ENCODE measurements at regions not wholly inside any gene's neighbourhood (a gene's known extent, or its start where the extent isn't known, plus 50 kb on each side); places are given as distances from the start of the nearest gene placed in this dataset.

DNA sequence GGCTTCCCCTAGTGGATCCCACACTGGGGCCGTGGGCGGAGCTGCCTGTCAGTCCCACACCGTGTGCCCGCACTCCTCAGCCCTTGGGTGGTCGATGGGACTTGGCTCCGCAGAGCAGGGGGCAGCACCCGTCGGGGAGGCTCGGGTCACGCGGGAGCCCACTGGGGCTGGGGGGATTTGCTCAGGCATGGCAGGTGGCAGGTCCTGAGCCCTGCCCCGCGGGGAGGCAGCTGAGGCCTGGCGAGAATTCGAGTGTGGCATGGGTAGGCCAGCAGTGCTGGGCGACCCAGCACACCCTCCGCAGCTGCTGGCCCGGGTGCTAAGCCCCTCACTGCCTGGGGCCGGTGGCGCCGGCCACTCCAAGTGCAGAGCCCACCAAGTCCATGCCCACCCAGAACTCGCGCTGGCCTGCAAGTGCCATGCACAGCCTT lies 481.7 kb upstream of the PRR20A start:
- no peaks in the 10 kb centered on the region for H3K4me1 ChIP-seq (ENCODE audit: control insufficient read depth, insufficient read depth, low read length)
- no CpG with 5 or more reads among the region's 23 CpGs for WGBS (ENCODE audit: insufficient coverage, insufficient read length)
- peaks cover 2% of the 10 kb centered on the region; the same call in 1 of the 2 replicates for H3K9me3 ChIP-seq (ENCODE audit: control insufficient read depth, insufficient read depth, low read length)
- H3K27ac ChIP-seq (ENCODE audit: low read length) = no peak overlapping the region
- DNase-seq (ENCODE audit: low read depth, low spot score) = no peak
- no peak overlapping the region for H3K4me3 ChIP-seq (ENCODE audit: low read length)
- no peaks in the 10 kb centered on the region for H3K27me3 ChIP-seq (ENCODE audit: control insufficient read depth, insufficient read depth, low read length)
- no peaks in the 10 kb centered on the region; the same call in 1 of the 2 replicates for H3K36me3 ChIP-seq (ENCODE audit: control insufficient read depth, insufficient read depth, low read length)

GRCh38 chr13:56670563-56670962 lies 470.2 kb upstream of the PRR20A start:
- no peak overlapping the region for H3K27ac ChIP-seq (ENCODE audit: low read length)
- no peaks in the 10 kb centered on the region for H3K27me3 ChIP-seq (ENCODE audit: control insufficient read depth, insufficient read depth, low read length)
- H3K4me3 ChIP-seq (ENCODE audit: low read length) = no peak overlapping the region
- H3K36me3 ChIP-seq (ENCODE audit: control insufficient read depth, insufficient read depth, low read length) = no peaks in the 10 kb centered on the region
- WGBS (ENCODE audit: insufficient coverage, insufficient read length) = no CpG with 5 or more reads among the region's 2 CpGs
- peaks cover 2% of the 10 kb centered on the region; the same call in 1 of the 2 replicates for H3K4me1 ChIP-seq (ENCODE audit: control insufficient read depth, insufficient read depth, low read length)
- H3K9me3 ChIP-seq (ENCODE audit: control insufficient read depth, insufficient read depth, low read length) = no peaks in the 10 kb centered on the region
- no peak for DNase-seq (ENCODE audit: low read depth, low spot score)

DNA sequence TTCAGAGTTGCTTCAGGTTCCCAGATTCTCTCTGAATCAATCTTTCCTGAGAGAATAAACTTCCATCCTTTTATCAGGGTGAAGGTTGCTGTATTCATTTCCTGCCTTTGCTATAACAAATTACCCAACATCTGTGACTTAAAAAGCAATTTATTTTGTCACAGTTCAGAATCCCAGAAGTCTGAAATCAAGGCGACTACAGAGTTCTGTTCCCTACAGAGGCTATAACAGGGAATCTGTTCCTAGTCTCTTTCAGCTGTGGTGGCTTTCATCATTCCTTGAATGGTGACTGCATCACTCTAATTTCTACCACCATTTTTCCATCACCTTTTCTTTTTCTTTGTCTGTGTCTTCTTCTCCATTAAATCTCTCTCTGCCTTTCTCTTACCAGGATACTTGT lies 459.3 kb upstream of the PRR20A start:
- no CpG with 5 or more reads among the region's 1 CpG for WGBS (ENCODE audit: insufficient coverage, insufficient read length)
- H3K9me3 ChIP-seq (ENCODE audit: control insufficient read depth, insufficient read depth, low read length) = no peaks in the 10 kb centered on the region
- no peak overlapping the region for H3K4me3 ChIP-seq (ENCODE audit: low read length)
- H3K27me3 ChIP-seq (ENCODE audit: control insufficient read depth, insufficient read depth, low read length) = no peaks in the 10 kb centered on the region
- H3K36me3 ChIP-seq (ENCODE audit: control insufficient read depth, insufficient read depth, low read length) = no peaks in the 10 kb centered on the region
- no peak for DNase-seq (ENCODE audit: low read depth, low spot score)
- no peaks in the 10 kb centered on the region for H3K4me1 ChIP-seq (ENCODE audit: control insufficient read depth, insufficient read depth, low read length)
- H3K27ac ChIP-seq (ENCODE audit: low read length) = no peak overlapping the region

GRCh38 chr13:56687131-56687530 lies 453.6 kb upstream of the PRR20A start:
- no peaks in the 10 kb centered on the region for H3K27me3 ChIP-seq (ENCODE audit: control insufficient read depth, insufficient read depth, low read length)
- no peak for DNase-seq (ENCODE audit: low read depth, low spot score)
- H3K4me3 ChIP-seq (ENCODE audit: low read length) = no peak overlapping the region
- H3K36me3 ChIP-seq (ENCODE audit: control insufficient read depth, insufficient read depth, low read length) = no peaks in the 10 kb centered on the region
- no peaks in the 10 kb centered on the region for H3K9me3 ChIP-seq (ENCODE audit: control insufficient read depth, insufficient read depth, low read length)
- no CpG with 5 or more reads among the region's 1 CpG for WGBS (ENCODE audit: insufficient coverage, insufficient read length)
- no peaks in the 10 kb centered on the region for H3K4me1 ChIP-seq (ENCODE audit: control insufficient read depth, insufficient read depth, low read length)
- H3K27ac ChIP-seq (ENCODE audit: low read length) = no peak overlapping the region

- Histone ChIP-seq H3K27me3 (ENCODE audit: control insufficient read depth, insufficient read depth, low read length) (no peaks in the 10 kb centered on the region), H3K36me3 (ENCODE audit: control insufficient read depth, insufficient read depth, low read length) (no peaks in the 10 kb centered on the region), H3K4me1 (ENCODE audit: control insufficient read depth, insufficient read depth, low read length) (no peaks in the 10 kb centered on the region), H3K27ac (ENCODE audit: low read length) (no peak overlapping the region), H3K9me3 (ENCODE audit: control insufficient read depth, insufficient read depth, low read length) (no peaks in the 10 kb centered on the region), H3K4me3 (ENCODE audit: low read length) (no peak overlapping the region)
- DNase-seq (ENCODE audit: low read depth, low spot score) = no peak
- no CpG with 5 or more reads among the region's 3 CpGs for WGBS (ENCODE audit: insufficient coverage, insufficient read length)
Measured at GRCh38 chr13:56697011-56697410, 443.7 kb upstream of the PRR20A start.

DNA sequence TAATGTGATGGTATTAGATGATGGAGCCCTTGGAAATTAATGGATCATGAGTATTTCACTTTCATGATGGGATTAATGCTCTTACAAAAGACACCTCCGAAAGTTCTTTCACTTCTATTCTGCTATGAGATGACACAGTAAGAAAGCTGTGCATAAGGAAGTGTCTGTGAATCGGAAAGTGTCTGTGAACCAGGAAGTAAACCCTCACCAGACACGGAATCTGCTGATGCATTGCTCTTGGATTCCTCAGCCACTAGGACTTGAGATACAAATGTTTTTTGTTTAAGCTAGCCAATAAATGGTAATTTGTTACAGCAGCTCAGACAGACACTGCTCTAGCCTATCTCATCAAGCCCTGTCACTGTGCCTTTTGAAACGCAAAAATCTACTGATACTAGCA lies 440.4 kb upstream of the PRR20A start:
- no peaks in the 10 kb centered on the region for H3K9me3 ChIP-seq (ENCODE audit: control insufficient read depth, insufficient read depth, low read length)
- H3K4me3 ChIP-seq (ENCODE audit: low read length) = no peak overlapping the region
- no CpG with 5 or more reads among the region's 4 CpGs for WGBS (ENCODE audit: insufficient coverage, insufficient read length)
- H3K36me3 ChIP-seq (ENCODE audit: control insufficient read depth, insufficient read depth, low read length) = no peaks in the 10 kb centered on the region
- no peak for DNase-seq (ENCODE audit: low read depth, low spot score)
- no peaks in the 10 kb centered on the region for H3K4me1 ChIP-seq (ENCODE audit: control insufficient read depth, insufficient read depth, low read length)
- H3K27ac ChIP-seq (ENCODE audit: low read length) = no peak overlapping the region
- H3K27me3 ChIP-seq (ENCODE audit: control insufficient read depth, insufficient read depth, low read length) = no peaks in the 10 kb centered on the region

DNA sequence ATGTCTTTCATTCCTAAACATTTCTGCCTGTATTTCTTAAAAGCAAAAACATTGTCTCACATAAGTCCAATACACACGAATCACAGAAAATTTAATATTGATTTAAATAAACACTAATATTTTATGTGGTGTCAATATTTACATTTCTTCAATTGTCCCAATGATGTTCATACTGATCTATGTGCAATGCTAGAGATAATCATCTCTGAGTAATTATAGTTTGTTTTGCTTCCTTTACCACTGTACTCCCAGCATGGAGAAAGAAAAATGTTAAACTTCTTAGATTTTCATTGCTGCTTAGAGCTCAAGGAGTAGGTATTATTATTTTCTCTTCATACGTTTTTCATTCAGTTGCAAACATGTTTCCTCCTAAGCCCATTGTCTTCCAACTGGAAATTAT lies 434.2 kb upstream of the PRR20A start:
- no peak overlapping the region for H3K4me3 ChIP-seq (ENCODE audit: low read length)
- H3K9me3 ChIP-seq (ENCODE audit: control insufficient read depth, insufficient read depth, low read length) = no peaks in the 10 kb centered on the region
- H3K36me3 ChIP-seq (ENCODE audit: control insufficient read depth, insufficient read depth, low read length) = no peaks in the 10 kb centered on the region
- H3K27ac ChIP-seq (ENCODE audit: low read length) = no peak overlapping the region
- DNase-seq (ENCODE audit: low read depth, low spot score) = no peak
- no peaks in the 10 kb centered on the region for H3K4me1 ChIP-seq (ENCODE audit: control insufficient read depth, insufficient read depth, low read length)
- WGBS (ENCODE audit: insufficient coverage, insufficient read length) = no CpG with 5 or more reads among the region's 2 CpGs
- H3K27me3 ChIP-seq (ENCODE audit: control insufficient read depth, insufficient read depth, low read length) = no peaks in the 10 kb centered on the region

- no CpG with 5 or more reads among the region's 2 CpGs for WGBS (ENCODE audit: insufficient coverage, insufficient read length)
- no peak for DNase-seq (ENCODE audit: low read depth, low spot score)
Measured at GRCh38 chr13:56713656-56714055, 427.1 kb upstream of the PRR20A start.

GRCh38 chr13:56718791-56719190 lies 421.9 kb upstream of the PRR20A start:
- no peaks in the 10 kb centered on the region for H3K36me3 ChIP-seq (ENCODE audit: control insufficient read depth, insufficient read depth, low read length)
- no peak overlapping the region for H3K27ac ChIP-seq (ENCODE audit: low read length)
- H3K9me3 ChIP-seq (ENCODE audit: control insufficient read depth, insufficient read depth, low read length) = no peaks in the 10 kb centered on the region
- no peak overlapping the region for H3K4me3 ChIP-seq (ENCODE audit: low read length)
- H3K27me3 ChIP-seq (ENCODE audit: control insufficient read depth, insufficient read depth, low read length) = no peaks in the 10 kb centered on the region
- WGBS (ENCODE audit: insufficient coverage, insufficient read length) = 100% methylated on average over 1 of the region's 1 CpG
- DNase-seq (ENCODE audit: low read depth, low spot score) = no peak
- no peaks in the 10 kb centered on the region for H3K4me1 ChIP-seq (ENCODE audit: control insufficient read depth, insufficient read depth, low read length)

More at GRCh38 chr13:56713656-56714055, 427.1 kb upstream of the PRR20A start:
- Histone ChIP-seq H3K27me3 (ENCODE audit: control insufficient read depth, insufficient read depth, low read length) (no peaks in the 10 kb centered on the region), H3K4me1 (ENCODE audit: control insufficient read depth, insufficient read depth, low read length) (no peaks in the 10 kb centered on the region), H3K27ac (ENCODE audit: low read length) (no peak overlapping the region), H3K4me3 (ENCODE audit: low read length) (no peak overlapping the region), H3K36me3 (ENCODE audit: control insufficient read depth, insufficient read depth, low read length) (no peaks in the 10 kb centered on the region), H3K9me3 (ENCODE audit: control insufficient read depth, insufficient read depth, low read length) (no peaks in the 10 kb centered on the region)

DNA sequence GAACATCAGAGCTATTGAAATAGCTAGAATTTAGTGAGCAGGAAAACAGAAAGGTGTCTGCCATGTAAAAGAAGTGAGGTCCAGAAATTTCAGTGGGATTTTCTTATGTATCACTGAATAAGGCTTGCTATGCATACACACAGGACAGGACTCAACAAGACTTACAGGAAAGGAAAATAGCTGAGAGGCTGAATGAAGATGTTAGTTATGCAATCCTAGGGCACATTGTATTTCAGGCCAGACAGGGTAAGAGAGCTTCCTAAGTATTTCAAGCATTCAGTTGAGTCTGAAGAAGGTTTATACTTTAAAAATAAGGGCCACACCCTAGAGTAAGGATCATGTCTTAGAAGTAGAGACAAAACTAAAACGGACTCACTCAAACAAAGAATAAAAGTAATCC lies 419.9 kb upstream of the PRR20A start:
- DNase-seq (ENCODE audit: low read depth, low spot score) = no peak
- no CpG with 5 or more reads among the region's 1 CpG for WGBS (ENCODE audit: insufficient coverage, insufficient read length)
- H3K27me3 ChIP-seq (ENCODE audit: control insufficient read depth, insufficient read depth, low read length) = no peaks in the 10 kb centered on the region
- H3K4me3 ChIP-seq (ENCODE audit: low read length) = no peak overlapping the region
- H3K4me1 ChIP-seq (ENCODE audit: control insufficient read depth, insufficient read depth, low read length) = no peaks in the 10 kb centered on the region
- H3K36me3 ChIP-seq (ENCODE audit: control insufficient read depth, insufficient read depth, low read length) = no peaks in the 10 kb centered on the region
- no peaks in the 10 kb centered on the region for H3K9me3 ChIP-seq (ENCODE audit: control insufficient read depth, insufficient read depth, low read length)
- no peak overlapping the region for H3K27ac ChIP-seq (ENCODE audit: low read length)

DNA sequence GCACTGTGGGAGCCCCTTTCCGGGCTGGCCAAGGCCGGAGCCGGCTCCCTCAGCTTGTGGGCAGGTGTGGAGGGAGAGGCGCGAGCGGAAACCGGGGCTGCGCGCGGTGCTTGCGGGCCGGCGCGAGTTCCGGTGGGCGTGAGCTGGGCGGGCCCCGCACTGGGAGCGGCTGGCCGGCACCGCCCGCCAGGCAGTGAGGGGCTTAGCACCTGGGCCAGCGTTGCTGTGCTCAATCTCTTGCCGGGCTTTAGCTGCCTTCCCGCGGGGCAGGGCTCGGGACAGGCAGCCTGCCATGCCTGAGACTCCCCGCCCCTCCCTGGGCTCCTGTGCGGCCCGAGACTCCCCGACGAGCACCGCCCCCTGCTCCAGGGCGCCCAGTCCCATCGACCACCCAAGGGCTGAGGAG lies 405.2 kb upstream of the PRR20A start:
- no peaks in the 10 kb centered on the region for H3K4me1 ChIP-seq (ENCODE audit: control insufficient read depth, insufficient read depth, low read length)
- H3K4me3 ChIP-seq (ENCODE audit: low read length) = no peak overlapping the region
- no peak overlapping the region for H3K27ac ChIP-seq (ENCODE audit: low read length)
- no CpG with 5 or more reads among the region's 35 CpGs for WGBS (ENCODE audit: insufficient coverage, insufficient read length)
- H3K27me3 ChIP-seq (ENCODE audit: control insufficient read depth, insufficient read depth, low read length) = no peaks in the 10 kb centered on the region
- H3K9me3 ChIP-seq (ENCODE audit: control insufficient read depth, insufficient read depth, low read length) = no peaks in the 10 kb centered on the region
- no peak for DNase-seq (ENCODE audit: low read depth, low spot score)
- H3K36me3 ChIP-seq (ENCODE audit: control insufficient read depth, insufficient read depth, low read length) = no peaks in the 10 kb centered on the region
